Panc1 (cell line): ENCODE measurements at regions not wholly inside any gene's neighbourhood (a gene's known extent, or its start where the extent isn't known, plus 50 kb on each side); places are given as distances from the start of the nearest gene placed in this dataset.

Experiments used
- ATAC-seq: fragments of 200-7000 bp; cut with Tn5 transposase; 2 replicates; pipeline ENCODE4 v1.9.1; 2020; ENCODE audit warnings: mild to moderate bottlenecking, moderate library complexity
- BruUV-seq: library from RNA; stranded (reverse); fragments of 400-500 nt; replicated peaks from 2 replicates; lab custom pipeline; 2021; lab: Mats Ljungman, UMichigan
- CTCF ChIA-PET: fragments of 300-600 bp; sonication (Branson Sonifier 250); formaldehyde crosslinking; loops from one replicate; lab custom pipeline; 2022; ENCODE audit warnings: antibody characterized with exemption; lab: Charles Lee
- POLR2A ChIA-PET: fragments of 300-600 bp; sonication (Branson Sonifier 250); formaldehyde crosslinking; loops from one replicate; lab custom pipeline; 2022; ENCODE audit warnings: antibody characterized with exemption; lab: Charles Lee
- DNase-seq: peaks from one replicate; pipeline ENCODE4 v3.0.0-alpha.2; 2010; ENCODE audit warnings: low read depth, low spot score
- H3K27ac ChIP-seq: 2 replicates; pipeline ENCODE4 v1.5.1; 2011; ENCODE audit warnings: mild to moderate bottlenecking, low read length, inconsistent platforms
- H3K27me3 ChIP-seq: fragments of 200-500 bp; sonication (Bioruptor generic); 2 replicates; pipeline ENCODE4 v1.6.0; 2014; ENCODE audit warnings: low read length, inconsistent platforms; ENCODE audit not compliant: control insufficient read depth, insufficient read depth
- H3K36me3 ChIP-seq: fragments of 200-500 bp; sonication (Bioruptor generic); 2 replicates; pipeline ENCODE4 v1.5.1; 2014; ENCODE audit warnings: inconsistent platforms, mild to moderate bottlenecking, low read length, moderate library complexity; ENCODE audit not compliant: control insufficient read depth, insufficient read depth
- H3K4me1 ChIP-seq: 2 replicates; pipeline ENCODE4 v1.5.1; 2011; ENCODE audit warnings: inconsistent platforms, mild to moderate bottlenecking, low read length, moderate library complexity; ENCODE audit not compliant: control insufficient read depth, insufficient read depth
- H3K4me3 ChIP-seq, 2 experiments: 2 replicates each; pipeline ENCODE4 v1.5.1; 2011 to 2012; ENCODE audit warnings: low read depth in 2 of 2, low read length in 2 of 2, mild to moderate bottlenecking in 2 of 2, inconsistent platforms in 1 of 2, moderate library complexity in 1 of 2
- H3K9me3 ChIP-seq: fragments of 200-500 bp; sonication (Bioruptor generic); 2 replicates; pipeline ENCODE4 v1.5.1; 2014; ENCODE audit warnings: low read depth, mild to moderate bottlenecking, inconsistent platforms, low read length, moderate library complexity; ENCODE audit not compliant: control insufficient read depth, insufficient read depth
- POLR2AphosphoS5 ChIP-seq: IDR thresholded peaks from 2 replicates; pipeline ENCODE4 v1.6.1; 2012; ENCODE audit warnings: mild to moderate bottlenecking, low read depth, low read length, moderate library complexity
- SIN3A ChIP-seq: IDR thresholded peaks from 2 replicates; pipeline ENCODE4 v1.6.1; 2012; ENCODE audit warnings: low read depth, mild to moderate bottlenecking, low read length, moderate library complexity, borderline replicate concordance; ENCODE audit not compliant: insufficient read depth
- TCF7L2 ChIP-seq: IDR thresholded peaks from 2 replicates; pipeline ENCODE4 v1.6.1; 2011; ENCODE audit warnings: mild to moderate bottlenecking, low read depth, low read length, inconsistent platforms
- in situ Hi-C: cut with HindIII; loops from 2 replicates; pipeline ENCODE4 v1.10.0; 2016; ENCODE audit warnings: low sequenced_read_pairs, low pct_unique_long_range_greater_than_20kb
- intact Hi-C: fragments of 100-400 bp; cut with micrococcal nuclease; formaldehyde crosslinking; loops from one replicate; pipeline ENCODE4 v1.10.0; 2022; ENCODE audit not compliant: unreplicated experiment
- TF ChIP-seq, protein P1 (sequence below): fragments of 450-650 bp; IDR thresholded peaks from 2 replicates; pipeline ENCODE4 v1.5.1; 2017; ENCODE audit warnings: mild to moderate bottlenecking
- TF ChIP-seq, protein P2 (sequence below), 2 experiments: IDR thresholded peaks; 2 replicates each; pipeline ENCODE4 v1.6.1; 2011 to 2012; ENCODE audit warnings: low read depth in 2 of 2, control low read depth in 1 of 2, low read length in 1 of 2, mild to moderate bottlenecking in 1 of 2, moderate library complexity in 1 of 2; ENCODE audit not compliant: insufficient read depth in 1 of 2

DNA sequence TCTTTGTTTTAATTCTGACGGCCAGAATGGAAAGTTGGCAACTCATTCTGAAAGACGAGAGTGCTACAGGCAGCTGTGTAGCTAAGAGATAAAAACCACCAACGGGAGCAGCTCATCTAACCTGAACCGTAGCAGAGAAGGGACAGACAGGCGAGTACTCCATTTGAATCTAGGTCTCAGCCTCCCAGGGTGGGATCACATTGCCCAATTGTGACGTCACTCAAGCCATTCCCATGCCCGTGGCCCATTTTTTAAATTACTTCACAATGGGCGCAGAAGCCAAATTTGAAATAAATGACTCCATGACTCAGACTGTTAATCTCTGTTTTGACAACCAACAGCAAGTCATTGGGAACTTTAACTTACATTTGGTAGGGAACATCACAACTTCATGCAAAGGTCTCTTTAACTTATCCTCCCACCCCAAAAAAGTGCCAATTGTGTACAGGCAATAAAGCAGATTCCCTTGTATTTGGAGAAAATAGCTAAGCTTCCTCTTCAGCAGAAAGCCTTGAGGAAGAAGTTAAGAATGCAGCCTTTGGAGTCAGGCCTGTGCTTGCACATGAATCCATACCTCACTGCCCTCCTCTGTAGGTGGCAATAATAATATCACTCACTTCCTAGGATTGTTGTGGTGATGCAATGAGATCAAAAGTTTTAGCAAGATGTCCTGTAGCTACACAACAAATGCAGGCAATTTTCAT, 93.2 kb upstream of the KIF5B start:
- no peak for ATAC-seq
- Histone ChIP-seq H3K27ac (no peak overlapping the region), H3K4me3 (no peak overlapping the region), H3K27me3 (no peaks in the 10 kb centered on the region), H3K9me3 (no peaks in the 10 kb centered on the region), H3K36me3 (no peaks in the 10 kb centered on the region; the same call in 1 of the 2 replicates), H3K4me1 (no peaks in the 10 kb centered on the region)
- in situ Hi-C loops (no loop called here), intact Hi-C loops (no loop called here)
- TF ChIP-seq TCF7L2 (no peak), POLR2AphosphoS5 (no peak), SIN3A (no peak)
- TF ChIP-seq, protein P1, sequence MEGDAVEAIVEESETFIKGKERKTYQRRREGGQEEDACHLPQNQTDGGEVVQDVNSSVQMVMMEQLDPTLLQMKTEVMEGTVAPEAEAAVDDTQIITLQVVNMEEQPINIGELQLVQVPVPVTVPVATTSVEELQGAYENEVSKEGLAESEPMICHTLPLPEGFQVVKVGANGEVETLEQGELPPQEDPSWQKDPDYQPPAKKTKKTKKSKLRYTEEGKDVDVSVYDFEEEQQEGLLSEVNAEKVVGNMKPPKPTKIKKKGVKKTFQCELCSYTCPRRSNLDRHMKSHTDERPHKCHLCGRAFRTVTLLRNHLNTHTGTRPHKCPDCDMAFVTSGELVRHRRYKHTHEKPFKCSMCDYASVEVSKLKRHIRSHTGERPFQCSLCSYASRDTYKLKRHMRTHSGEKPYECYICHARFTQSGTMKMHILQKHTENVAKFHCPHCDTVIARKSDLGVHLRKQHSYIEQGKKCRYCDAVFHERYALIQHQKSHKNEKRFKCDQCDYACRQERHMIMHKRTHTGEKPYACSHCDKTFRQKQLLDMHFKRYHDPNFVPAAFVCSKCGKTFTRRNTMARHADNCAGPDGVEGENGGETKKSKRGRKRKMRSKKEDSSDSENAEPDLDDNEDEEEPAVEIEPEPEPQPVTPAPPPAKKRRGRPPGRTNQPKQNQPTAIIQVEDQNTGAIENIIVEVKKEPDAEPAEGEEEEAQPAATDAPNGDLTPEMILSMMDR: no peak
- TF ChIP-seq, protein P2, sequence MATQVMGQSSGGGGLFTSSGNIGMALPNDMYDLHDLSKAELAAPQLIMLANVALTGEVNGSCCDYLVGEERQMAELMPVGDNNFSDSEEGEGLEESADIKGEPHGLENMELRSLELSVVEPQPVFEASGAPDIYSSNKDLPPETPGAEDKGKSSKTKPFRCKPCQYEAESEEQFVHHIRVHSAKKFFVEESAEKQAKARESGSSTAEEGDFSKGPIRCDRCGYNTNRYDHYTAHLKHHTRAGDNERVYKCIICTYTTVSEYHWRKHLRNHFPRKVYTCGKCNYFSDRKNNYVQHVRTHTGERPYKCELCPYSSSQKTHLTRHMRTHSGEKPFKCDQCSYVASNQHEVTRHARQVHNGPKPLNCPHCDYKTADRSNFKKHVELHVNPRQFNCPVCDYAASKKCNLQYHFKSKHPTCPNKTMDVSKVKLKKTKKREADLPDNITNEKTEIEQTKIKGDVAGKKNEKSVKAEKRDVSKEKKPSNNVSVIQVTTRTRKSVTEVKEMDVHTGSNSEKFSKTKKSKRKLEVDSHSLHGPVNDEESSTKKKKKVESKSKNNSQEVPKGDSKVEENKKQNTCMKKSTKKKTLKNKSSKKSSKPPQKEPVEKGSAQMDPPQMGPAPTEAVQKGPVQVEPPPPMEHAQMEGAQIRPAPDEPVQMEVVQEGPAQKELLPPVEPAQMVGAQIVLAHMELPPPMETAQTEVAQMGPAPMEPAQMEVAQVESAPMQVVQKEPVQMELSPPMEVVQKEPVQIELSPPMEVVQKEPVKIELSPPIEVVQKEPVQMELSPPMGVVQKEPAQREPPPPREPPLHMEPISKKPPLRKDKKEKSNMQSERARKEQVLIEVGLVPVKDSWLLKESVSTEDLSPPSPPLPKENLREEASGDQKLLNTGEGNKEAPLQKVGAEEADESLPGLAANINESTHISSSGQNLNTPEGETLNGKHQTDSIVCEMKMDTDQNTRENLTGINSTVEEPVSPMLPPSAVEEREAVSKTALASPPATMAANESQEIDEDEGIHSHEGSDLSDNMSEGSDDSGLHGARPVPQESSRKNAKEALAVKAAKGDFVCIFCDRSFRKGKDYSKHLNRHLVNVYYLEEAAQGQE (IDR thresholded peaks at IDR 0.05; ENCODE audit: insufficient read depth in 1 of 2, low read depth in 2 of 2, low read length in 1 of 2): no peak
- no peak for DNase-seq
- ChIA-PET POLR2A (no interaction called here), CTCF (no interaction called here)
- no TSS peak for BruUV-seq

DNA sequence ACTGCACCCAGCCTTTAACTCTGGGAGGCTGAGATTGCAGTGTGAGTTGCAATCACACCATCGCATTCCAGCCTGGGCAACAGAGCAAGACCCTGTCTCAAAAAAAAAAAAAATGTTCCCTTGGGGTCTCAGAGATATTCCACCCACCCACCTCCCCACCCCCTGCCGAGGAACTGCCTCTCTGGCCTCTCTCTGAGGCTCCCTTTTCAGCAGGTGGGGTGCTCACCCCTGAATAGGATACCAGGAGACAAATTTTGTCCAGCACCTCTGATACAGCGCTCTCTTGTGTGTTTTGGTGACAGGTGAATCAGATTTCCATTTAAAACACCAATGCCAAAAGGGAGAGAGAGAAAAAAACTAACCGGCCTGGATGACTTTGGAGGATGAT, 92.6 kb upstream of the KIF5B start:
- Histone ChIP-seq H3K27ac (no peak overlapping the region), H3K4me3 (no peak overlapping the region), H3K9me3 (no peaks in the 10 kb centered on the region), H3K36me3 (no peaks in the 10 kb centered on the region; the same call in 1 of the 2 replicates), H3K27me3 (no peaks in the 10 kb centered on the region), H3K4me1 (no peaks in the 10 kb centered on the region)
- no peak for TF ChIP-seq SIN3A
- TF ChIP-seq, protein P1: no peak
- no peak for TF ChIP-seq TCF7L2
- TF ChIP-seq, protein P2 (IDR thresholded peaks at IDR 0.05; ENCODE audit: insufficient read depth in 1 of 2, low read depth in 2 of 2, low read length in 1 of 2): no peak
- TF ChIP-seq POLR2AphosphoS5: no peak
- BruUV-seq: no TSS peak
- no peak for DNase-seq
- in situ Hi-C loops (no loop called here), intact Hi-C loops (no loop called here)
- ATAC-seq: no peak
- POLR2A ChIA-PET: no interaction called here
- CTCF ChIA-PET: no interaction called here
